Fibroblast of the conjunctiva (primary cell): ENCODE measurements at regions not wholly inside any gene's neighbourhood (a gene's known extent, or its start where the extent isn't known, plus 50 kb on each side); places are given as distances from the start of the nearest gene placed in this dataset.
"Not testable (repeated sequence)": the region's sequence is repeated elsewhere in the genome, so short reads cannot be mapped to it uniquely, and the experiment has no call there.

Experiments
- DNase-seq: peaks from one replicate; pipeline ENCODE4 v3.0.0-alpha.2; 2010; ENCODE audit warnings: low read depth

DNA sequence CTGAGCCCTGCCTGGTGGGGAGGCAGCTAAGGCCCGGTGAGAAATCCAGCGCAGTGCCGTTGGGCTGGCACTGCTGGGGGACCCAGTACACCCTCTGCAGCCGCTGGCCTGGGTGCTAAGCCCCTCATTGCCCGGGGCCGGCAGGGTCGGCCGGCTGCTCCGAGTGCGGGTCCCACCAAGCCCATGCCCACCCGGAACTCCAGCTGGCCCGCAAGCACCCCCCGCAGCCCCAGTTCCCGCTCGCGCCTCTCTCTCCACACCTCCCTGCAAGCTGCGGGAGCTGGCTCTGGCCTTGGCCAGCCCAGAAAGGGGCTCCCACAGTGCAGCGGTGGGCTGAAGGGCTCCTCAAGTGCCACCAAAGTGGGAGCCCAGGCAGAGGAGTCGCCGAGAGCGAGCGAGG, 225.1 kb upstream of the ANKH start:
- DNase-seq, result not testable (repeated sequence)

- DNase-seq, result no peak
Measured at GRCh38 chr5:15092801-15093200, 221.2 kb upstream of the ANKH start.

DNA sequence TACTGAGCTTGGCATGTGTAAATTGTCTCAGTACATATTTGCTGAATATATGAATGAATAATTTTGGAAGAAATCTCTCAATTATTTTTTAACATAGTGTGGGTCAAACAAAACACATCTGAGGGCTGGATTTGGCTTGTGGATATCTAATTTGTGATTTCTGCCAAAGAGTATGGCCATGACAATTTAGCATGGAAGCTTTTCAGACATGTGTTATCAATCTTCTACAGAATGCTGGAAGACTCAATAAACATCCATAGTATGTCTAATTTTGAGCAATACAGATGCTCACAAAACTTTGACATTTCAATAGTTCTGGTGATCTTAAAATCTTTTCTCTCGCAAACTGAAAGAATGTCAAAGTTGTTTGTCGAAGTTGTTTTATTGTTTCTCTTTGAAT, 214.1 kb upstream of the ANKH start:
- DNase-seq, result no peak

DNA sequence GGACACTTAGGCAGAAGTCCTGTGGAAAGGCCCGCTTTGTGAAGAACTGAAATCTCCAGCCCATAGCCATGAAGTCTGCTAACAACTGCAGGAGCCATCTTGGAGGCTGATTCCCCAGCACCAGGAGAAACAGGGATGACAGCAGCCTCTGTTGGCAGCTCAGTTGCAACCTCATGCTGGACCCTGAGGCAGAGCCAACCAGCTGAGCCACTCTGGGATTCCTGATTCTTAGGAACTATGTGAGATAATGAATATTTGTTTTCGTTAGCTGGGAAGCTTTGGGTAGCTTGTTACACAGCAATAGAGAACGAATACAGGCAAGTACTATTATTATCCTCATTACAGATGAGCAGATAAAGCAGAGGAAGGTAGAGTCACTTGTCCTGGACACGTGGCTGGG, 210.5 kb upstream of the ANKH start:
- DNase-seq, result no peak

DNA sequence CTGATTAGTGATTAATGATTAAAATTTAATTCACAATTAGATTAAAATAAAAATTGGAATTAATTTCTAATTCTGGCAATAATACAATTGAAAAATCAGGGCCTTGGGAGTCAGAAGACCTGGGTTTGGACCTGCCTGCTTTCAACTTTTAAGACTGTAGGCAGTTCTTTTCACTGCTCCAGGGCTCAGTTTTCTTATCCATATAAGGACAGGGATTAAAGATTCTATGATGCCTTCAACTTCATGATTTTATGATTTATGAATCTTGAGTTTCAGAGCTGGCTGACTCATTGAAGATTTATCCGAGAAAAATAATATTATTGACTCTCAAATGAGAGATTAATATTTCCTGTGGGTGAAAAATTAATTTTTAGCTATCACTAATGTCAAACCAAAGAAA, 208.6 kb upstream of the ANKH start:
- DNase-seq, result no peak

DNA sequence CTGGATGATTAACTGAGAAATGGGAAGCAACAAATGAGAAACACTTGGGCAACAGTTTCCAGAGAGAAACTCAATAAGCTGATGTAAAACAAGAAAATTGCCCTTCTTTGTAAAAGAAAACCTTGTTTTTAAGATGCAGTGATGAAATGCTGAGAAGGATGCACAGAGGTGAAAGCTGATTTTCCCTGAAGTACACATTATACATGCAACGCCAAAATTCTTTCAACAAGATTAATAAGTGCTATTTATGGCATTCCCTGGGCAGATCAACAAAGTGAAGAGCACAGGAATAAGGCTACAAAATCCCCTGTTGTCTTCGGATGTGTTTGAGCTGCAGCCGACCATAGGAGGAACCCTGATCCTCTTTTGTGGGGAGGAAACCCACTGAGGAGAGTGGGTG, 208.0 kb upstream of the ANKH start:
- DNase-seq, result no peak

DNA sequence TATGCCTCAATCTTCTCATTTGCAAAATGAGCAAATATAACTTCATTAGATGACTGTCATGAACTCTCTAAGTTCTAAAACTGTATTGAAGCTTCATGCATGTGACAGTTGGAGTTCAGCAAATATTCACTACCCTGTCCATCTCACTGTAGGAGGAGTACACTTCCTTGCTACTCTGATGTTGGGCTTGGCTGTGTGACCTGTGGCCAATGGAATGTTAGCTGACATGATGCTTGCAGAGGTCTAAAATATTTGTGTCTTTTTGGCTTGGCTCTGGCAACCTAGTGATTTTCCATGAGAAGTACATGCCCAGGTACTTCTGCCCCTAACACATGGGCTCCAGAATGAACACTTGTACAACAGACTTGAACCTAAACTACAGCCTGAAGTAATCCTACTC, 203.1 kb upstream of the ANKH start:
- no peak for DNase-seq

DNA sequence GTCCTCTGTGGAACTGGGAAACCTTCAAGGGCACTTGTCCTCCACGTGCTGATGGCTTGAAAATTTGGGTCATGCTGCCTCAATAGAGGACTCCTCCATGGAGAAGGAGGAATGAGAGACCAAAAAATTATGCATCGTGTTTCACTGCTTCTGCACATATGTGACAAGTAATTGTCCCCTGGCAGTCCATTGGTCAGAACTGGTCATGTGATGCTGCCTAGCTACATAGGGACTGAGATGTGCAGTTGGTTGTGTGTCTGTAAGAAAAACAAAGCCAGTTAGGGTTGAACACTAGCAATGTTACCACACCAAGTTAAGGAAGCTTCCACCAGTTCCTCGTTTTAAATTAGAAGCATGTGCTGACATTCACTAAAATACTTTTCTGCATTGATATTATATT, 201.9 kb upstream of the ANKH start:
- no peak for DNase-seq

DNA sequence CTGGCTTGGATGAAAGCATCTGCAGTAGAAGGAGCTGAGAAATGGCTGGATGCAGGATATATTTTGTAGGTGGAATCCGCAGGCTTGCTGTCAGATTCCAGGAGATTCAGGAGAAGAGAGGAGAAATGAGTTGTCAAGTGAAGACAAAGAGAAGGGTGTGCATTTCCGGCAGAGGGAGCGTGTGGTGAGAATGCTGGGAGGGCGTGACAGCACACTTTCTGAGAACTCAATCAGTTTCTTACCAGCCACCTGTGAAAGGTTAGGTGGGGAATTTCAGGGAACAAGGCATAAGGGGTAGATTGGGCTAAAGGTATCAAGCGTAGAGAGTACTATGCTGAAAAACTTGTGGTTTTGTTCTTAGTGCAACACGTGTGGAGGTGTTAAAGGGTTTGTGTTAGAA, 199.3 kb upstream of the ANKH start:
- no peak for DNase-seq

DNA sequence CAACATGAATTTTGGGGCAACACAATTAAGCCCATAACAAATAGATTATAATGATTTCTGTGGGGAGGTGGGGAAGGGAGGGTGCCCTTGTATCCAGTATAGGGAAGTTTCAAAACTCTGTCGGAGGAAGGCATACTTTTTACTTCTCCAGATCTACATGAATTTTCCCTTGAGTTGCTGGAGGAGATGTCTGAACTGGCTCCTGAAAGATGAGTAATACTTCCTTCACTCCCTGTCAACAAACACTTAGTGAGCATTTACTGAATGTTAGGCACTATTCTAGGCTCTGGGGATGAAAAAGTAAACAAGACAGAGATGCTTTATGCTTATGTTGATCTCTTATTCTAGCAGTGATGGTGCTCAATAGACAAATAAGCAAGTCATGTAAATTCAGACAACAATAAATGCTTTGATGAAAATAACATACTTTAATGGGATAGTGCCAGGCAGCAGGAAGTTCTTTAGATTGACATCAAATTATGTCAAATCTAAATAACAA, 197.9 kb upstream of the ANKH start:
- DNase-seq, result no peak

DNA sequence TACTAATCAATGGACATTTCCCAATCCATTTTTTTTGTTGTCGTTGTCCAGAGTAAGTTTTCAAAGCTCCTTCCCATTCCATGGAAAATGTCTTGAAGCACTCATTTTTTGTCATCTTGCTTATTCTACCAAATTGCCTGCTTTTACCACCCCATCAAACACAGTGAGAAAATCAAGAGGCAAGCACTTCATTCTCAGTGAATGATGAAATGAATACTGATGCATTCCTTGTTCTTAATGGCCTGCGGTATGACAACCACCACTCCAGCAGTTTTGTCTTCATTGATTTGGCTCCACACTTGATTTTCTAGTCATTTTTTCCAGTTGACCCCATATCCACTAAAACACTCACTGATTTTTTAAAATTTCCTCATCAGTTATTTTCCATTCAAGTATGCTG, 193.5 kb upstream of the ANKH start:
- no peak for DNase-seq

GRCh38 chr5:15064396-15064795, 192.8 kb upstream of the ANKH start:
- no peak for DNase-seq

DNA sequence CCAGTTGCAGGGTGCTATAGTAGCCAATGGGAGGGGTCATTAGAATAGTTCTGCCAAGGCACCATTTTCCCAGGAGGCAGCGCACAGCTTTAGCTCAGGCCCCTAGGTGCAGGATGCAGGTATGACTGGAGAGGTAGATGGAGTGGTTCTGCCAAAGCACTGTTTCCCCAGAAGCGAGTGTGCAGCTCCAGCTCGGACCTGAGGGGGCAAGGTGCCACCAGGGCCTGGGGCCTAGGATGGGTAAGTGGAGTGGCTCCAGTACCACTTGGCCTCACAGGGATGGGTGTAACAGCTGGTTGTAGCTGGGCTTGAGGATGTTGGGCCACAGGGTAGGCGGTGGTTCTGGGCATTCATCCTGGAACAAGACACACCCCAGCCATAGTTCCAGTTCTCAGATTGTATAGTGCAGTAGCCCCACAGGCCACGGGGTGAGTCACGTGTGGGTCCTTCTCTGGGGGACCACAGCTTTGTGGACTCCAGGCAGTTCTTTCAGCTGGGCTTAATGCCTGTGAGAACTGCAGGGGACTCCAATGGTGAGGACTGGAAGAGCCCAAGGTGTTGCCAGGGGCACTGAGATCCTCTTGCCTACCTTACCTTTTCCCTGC, 185.5 kb upstream of the ANKH start:
- no peak for DNase-seq

DNA sequence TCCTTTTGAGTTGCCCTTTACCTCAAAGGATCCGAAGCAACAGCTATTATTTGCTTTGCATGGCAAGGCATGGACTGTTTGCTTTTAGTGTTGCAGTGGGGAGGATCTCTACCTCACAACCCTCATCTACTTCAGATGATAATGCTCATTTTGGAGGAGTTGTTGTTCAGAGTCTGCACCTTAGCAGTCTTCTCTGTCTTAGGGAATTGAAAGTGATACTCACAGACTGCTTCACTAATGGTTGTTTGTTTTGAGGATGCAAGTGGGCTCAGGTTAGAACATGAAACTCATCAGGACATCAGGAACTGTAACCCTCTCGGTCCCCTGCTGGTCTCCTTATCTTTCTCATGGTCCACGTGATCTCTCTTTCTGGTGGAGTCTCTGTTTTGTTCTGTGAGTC, 172.9 kb upstream of the ANKH start:
- no peak for DNase-seq

- no peak for DNase-seq
Measured at GRCh38 chr5:15037247-15037908, 165.8 kb upstream of the ANKH start.

- no peak for DNase-seq
Measured at GRCh38 chr5:15034379-15034778, 162.8 kb upstream of the ANKH start.

DNA sequence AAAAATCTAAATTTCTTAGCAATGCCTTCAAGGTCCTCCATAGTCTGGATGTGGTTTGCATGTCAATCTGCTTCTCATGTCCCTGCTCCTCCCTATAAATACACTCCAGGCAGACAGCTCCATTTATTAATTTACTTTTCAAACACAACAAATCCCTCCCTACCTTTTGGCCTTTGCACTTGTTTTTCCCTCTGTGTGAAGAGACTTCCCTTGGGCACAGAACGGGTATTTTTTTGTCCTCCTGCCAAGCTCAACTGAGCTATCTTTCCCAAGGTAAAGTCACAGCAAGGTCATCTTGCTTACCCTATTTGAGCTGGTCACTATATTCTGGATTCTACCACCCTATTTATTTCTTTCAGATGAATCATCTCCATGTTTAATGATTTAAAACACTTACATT, 159.6 kb upstream of the ANKH start:
- DNase-seq, result no peak

DNA sequence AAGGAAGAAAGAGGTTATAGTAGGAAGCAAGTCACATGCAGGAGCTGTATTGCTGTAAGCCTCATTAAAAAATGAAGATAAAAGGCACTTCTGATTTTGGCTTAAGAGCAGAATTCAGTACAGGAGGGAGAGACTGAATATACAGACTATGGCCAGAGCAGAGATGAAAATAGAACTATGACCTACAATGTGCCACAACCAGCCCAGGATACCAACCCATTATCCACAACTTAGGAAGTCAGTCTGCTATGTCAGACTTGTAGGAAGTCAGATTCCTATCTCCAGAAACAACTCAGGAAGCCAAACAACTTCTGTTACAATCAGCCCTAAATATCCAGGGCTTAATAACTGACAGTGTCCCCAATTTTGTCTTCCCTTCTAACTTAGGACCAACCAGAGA, 156.2 kb upstream of the ANKH start:
- no peak for DNase-seq

DNA sequence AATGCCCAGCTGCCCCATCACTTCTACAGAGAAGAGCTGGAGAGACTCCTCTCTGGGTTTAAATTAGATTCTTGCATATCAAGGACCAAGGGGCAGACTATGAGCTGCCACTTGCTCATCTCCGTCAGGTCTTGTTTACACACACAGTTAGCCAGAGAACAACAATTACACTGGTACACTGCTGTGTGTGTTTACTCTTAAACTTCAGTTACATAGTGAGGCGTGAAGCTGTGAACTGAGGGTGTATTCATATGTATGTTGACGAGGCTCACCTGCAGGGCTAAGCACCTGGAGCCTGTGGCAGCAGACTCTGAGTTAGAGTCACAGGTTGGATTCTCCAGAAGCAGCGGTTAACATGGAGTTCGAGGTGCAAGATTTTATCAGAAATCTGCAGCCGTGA, 155.4 kb upstream of the ANKH start:
- no peak for DNase-seq

DNA sequence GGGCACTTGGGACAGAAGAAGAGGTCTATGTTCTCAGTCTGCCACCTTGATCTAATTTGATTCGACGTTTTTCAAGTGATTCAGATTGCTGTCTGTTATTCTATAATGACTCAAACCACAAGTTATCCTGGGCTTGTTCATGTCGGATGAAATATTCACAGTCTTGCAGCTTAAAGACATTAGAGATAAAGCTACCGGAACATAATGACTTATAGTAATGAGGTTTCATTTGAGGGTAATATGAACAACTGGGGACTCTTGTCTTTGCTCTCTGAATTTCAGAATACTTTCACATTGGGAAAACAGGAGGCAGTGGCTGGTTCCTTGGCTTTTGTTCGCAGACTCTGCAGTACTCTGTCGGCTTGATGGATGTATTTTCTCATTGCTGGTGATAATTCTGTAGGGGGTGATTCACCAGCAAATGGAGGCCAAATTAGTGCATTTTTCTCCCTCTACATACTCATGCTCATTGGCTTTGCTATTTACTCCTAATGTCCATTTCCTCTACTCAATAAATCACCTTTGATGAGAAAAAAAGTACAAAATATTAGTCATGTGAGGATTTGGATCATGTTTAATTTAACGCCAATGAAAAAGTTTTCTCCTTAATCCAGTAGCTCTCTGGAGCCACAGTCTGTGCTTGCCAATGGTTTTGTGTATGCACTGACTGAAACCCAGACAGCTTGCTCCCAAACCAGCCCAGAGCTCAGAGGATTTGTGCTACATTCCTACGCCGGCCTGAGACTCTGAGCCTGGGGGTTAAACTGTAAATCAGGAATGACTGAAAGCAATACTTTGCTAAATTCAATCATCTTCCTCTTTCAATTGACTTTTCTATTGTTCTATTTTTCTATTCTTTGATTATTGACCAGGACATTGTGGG, 154.7 kb upstream of the ANKH start:
- DNase-seq, result no peak

- no peak for DNase-seq
Measured at GRCh38 chr5:15023846-15024245, 152.3 kb upstream of the ANKH start.

DNA sequence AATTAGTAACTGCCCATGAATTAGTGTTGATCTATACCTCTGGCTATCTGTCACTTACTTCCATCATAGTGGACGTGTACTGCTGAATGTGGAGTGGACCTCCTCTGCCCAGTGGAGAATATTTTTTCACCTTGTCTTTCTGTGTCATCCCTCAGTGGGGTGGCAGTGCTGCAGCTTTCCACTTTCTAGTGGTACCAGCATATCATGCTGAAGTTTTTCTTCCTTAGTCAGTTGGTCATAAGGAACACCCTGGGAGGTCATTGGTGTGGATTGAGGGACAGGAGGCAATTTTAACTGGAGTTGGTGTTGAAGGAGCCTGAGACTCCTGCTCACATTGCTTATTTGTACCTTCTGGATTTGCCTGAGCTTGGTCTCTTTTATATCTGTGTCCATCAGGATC, 151.7 kb upstream of the ANKH start:
- no peak for DNase-seq
